Effector CD4-positive, alpha-beta T cell (primary cell): ENCODE measurements at regions not wholly inside any gene's neighbourhood (a gene's known extent, or its start where the extent isn't known, plus 50 kb on each side); places are given as distances from the start of the nearest gene placed in this dataset.

ENCODE experiments used
- DNase-seq: peaks from one replicate; pipeline ENCODE4 v3.0.0-alpha.2; 2020

DNA sequence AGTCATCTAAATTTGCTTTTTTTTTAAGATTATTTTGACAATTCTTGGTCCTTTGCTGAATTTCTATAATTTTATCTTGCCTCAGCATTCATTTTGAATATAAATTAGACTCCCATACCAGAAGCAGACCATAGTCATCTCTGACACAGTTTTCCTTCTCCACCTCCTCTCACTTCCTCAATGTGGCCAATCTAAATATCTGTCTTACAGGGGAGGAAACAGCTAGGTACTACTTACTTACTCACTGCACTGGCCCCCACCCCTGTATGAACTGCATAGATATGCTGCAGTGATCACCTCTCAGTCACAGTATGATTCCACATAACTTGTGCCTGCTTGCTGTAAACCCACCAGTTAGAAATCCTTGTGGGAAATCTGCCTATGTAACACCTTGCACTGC lies 665.6 kb downstream of the FGF9 start:
- no peak for DNase-seq

DNA sequence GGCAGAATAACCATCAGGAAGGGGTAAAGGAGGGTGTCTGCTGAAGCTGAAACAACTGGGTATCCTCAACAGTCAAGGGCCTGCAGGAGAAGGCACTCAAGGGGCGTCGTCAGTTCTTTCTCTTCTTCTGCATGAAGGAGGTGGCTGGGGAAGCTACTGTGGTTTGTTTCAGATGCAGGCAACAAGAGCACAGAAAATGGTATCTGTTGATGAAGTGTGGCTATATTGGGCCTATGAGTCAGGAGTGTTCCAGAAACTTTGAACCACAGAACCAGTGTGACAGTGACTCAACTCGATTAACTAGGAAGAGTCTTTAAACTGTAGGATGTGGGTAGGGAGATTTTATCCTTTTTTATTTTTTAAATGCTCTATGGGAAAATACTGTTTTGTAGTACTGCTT lies 686.3 kb downstream of the FGF9 start:
- DNase-seq, result no peak

DNA sequence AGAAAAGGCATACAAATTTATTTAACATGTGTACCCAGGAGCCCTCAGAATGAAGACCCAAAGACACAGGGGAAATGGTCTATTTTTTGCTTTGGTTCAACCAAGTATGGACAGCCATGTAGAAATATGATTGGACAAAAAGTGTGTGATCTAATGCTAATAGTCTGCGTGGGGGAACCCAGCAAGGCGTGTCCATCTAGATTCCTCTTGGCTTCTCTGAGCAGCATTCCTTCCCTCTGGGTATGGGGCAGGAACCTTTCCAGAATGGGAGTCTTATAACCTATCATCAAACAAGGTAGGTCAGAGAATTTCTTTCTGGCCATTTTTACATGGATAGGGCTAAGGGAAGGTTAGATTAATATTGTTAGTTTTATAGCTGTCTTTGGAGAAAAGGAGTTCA lies 698.2 kb downstream of the FGF9 start:
- no peak for DNase-seq

DNA sequence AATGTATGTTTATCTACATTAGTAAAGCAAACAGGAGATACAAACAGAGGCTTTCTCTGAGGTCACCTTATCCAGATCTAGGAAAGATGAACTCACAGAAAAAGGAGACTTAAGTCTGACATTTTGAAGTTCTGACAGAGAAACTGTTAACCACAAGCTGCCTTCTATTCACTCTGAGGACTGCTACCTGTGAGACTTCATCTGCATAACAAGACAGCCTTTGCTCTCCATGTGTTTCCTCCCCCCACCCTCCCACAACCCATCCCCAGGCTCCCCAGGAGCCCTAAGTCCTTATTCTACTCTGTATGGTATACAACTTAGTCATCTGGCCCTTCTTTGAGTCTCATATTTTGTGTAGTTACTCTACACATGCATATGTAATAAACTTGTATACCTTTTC lies 699.0 kb downstream of the FGF9 start:
- DNase-seq, result no peak

DNA sequence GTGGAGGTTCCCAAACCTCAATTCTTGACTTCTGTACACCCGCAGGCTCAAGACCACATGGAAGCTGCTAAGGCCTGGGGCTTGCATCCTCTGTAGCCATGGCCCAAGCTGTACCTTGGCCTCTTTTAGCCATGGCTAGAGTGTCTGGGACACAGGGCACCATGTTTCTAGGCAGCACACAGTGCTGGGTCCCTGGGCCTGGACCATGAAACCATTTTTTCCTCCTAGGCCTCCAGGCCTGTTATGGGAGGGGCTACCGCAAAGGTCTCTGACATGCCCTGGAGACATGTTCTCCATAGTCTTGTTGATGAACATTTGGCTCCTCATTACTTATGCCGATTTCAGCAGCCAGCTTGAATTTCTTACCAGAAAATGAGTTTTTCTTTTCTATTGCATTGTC lies 701.4 kb downstream of the FGF9 start:
- DNase-seq, result no peak

DNA sequence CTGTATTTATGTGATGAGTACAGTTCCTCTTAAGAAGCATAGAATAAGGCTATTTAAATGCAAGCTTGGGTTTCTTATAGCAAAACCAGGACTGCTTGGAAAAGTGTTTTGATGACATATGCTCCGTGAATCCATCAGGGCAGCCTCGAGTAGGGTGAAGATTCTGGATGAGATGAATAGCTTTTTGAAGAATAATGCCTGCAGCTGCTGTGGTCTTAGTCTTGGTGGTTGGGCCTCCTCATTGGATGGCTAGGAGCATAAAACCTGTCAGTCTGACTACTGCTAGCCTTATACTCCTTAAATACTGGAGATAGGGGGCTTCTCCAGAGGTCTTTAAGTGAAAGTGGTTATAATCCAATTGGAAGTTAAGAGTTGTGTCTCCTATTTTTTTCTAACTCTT lies 704.3 kb downstream of the FGF9 start:
- no peak for DNase-seq

DNA sequence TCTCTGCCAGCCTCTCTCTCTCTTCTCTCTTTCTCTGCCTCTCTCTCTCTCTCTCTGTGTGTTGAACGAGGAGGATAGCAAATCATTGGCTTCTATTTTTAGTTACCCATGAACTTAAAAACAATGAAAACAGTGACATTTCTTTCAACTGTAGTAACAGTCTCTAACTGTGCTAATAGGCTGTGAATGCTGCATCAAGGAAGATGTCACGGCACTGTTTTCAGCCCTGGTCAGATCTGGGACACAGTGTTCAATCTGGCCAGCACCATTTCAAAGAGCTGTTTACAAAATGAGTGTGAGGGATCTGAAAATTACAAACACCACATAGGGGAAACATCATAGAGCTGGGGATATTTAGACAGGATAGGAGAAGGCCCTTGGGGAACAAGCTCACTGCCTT lies 717.0 kb downstream of the FGF9 start:
- no peak for DNase-seq

DNA sequence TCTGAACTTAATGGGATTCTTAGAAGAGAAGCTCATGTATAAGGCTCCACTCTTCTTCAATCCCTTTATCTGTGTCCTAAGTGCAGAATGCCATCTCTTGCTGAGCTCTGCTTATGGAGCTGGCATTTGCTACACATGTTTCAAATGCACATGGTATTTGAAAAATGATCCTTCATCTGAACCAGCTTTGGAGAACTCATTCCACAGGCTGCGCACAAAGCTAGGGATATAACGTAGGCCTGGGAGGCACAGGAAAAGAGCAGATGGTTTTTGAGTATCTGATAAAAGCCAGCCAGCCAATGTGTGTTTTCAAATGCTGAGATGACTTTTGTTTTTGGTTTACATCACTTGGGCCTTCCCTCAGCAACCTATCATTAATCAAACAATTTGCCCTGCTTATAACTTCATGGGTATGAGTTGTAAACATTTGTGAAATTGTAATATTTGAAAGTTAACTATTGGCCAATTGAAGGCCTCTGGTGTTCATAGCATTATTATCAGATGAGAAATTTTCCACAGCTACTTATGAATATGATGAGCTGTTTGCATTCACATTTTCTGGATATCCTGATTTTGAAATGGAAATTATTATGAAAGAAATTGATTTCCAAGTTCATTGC lies 729.0 kb downstream of the FGF9 start:
- no peak for DNase-seq

DNA sequence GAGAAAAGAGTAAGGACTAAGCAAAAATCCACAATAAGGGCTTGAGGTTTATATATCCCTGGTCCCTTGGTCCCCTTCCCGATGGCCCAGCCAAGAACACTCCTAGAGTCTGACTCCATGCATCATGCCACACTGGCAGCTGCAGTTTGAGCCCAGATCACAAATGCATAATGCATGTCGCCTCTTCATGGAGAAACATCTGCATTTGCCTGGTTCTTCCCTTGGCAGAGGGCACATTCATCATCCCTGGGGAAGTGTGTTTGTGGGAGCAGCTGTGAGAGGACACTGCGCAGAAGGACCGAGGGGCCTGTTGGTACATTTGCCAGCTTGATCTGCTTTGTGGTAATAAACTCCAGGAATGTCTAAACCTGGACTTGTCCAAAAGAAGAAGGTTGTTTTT lies 731.8 kb downstream of the FGF9 start:
- no peak for DNase-seq

DNA sequence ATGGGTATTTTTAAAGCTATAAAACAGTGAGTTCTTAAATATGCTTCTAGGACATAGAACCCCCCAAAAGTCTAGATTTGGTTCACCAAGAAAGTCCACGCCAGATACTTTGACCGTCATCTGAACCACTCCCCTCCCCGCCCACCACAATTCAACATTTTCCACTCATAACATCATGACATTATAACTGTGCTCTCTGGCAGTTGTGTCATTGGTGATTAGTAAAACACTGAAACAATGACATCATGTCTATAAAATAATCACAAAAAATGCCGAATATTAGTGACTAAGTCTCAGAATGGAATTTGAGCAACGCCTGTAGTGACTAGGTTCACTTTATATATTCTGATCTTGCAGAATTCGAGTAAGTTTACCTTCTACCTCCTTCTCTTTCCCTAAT lies 732.3 kb downstream of the FGF9 start:
- DNase-seq, result no peak

DNA sequence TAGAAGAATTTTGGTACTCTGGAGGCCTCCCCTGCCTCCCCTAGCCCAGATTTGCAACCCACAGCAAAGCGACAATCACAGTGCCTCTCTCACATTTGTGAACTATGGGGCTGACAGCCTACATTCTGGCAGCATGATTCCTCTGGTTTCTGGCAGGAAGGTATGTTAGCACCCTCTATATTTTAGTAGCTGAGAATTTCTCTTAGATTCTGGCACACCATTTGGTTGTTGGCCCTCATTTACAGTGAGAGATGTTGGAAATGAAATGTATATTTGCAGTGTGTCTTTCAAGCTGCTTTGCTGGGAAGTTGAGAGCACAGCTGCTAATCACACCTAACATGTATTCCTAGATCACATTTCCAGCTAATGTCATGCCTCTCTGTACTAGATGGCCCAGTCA lies 735.0 kb downstream of the FGF9 start:
- no peak for DNase-seq

DNA sequence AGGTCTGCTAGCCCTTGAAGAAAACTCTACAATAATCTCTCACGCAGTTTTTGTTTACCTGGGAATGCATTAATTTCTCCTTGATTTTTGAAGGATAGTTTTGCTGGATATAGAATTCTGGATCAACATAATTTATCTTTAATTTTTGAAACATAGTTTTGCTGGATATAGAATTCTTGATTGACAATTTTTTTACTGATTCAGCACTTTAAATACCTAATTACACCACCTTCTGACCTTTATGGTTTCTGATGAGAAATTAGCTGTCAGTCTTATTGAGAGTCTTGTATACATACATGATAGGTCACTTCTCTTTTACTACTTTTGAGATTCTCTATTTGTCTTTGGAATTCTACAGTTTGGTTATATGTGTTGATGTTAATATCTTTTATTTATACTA lies 741.6 kb downstream of the FGF9 start:
- no peak for DNase-seq

DNA sequence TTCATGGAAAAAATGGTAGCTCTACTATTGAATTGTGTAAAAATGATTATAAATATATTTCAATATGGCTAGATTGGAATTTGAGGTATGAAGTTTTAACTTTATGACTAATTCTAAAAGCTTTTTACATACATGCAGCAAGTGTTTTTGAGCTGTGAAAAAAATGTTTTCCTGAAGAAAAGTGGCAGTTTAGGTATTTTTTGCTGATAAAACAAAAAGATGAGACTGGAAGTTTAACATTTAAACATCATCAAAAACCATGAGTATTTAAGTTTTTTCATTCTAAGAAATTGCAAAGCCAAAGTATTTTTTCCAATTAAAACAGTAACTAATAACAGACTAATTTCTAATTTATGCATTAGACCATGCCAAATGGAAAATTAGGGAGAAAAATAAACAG lies 751.1 kb downstream of the FGF9 start:
- DNase-seq, result no peak

DNA sequence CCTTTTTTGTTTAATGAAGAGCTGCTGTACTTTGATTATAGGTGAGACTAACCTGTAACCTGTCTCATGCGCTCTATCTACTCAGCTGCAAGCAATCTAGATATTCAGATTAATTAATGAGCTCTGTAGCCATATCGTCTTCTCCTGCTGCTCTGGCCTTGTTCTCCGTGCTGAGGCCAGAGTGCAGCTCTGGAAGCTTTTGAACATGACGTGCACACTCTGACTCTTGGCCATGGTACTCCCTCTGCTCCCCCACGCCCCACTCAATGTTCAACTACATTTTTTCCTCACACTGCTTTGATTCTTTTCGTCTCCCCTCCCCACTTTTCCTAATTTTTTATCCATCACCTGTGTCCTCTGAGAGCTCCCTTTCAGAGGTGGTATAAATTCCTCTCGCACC lies 751.8 kb downstream of the FGF9 start:
- DNase-seq, result no peak

DNA sequence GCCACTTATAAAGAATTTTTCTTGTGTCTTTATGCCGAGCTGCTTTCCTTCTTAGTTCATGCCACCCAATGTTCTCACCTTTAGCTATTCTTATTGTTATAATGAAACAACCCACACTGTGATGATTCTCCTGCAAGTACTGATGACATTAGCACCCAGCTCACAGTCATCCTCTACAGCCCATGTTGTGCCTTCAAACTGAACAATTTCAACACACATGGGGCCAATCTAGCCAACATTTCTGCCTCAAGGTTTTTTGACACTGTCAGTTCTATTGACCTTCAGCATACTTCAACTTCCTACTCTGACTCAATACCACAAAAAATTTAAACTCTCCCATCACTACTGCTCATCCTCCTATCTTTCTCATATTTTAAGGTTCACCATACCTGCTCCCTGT lies 752.4 kb downstream of the FGF9 start:
- no peak for DNase-seq

DNA sequence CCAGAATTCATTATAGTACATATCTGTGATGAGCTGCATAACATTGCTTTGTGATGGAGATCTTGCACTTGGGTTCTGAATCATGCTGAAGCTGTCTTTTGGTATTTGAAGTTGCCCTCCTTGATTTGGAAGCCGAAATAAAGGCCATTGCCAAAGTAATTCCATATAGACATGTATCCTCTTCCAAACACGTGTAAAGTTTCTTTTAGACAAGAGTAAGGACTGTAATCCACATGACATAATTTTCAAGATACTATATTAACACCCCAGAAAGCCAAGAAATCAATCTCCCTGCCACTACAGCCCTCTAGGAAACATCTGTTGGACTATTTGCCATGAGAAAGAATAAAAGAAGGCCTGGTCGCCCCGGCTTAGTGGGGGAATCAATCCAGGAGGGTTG lies 754.2 kb downstream of the FGF9 start:
- DNase-seq, result no peak

DNA sequence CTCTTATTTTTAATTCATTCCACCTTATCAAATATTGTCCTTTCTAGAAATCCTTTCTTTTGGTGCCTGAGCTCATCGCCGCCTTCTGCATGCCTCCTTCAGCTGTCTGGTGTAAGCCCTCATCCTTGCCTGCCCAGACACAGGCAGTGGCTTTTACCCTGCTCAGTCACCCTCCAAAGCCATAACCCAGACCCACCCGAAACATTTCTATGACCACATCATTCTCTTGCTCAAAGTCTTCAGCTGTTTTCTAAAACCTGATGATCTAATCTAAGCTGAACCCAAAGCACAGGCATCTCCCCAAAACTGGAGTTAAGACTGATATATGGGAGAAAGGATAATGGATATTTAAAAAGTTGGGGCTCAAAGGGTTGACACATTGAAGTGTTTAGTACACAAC lies 753.7 kb upstream of the SGCG start:
- no peak for DNase-seq

DNA sequence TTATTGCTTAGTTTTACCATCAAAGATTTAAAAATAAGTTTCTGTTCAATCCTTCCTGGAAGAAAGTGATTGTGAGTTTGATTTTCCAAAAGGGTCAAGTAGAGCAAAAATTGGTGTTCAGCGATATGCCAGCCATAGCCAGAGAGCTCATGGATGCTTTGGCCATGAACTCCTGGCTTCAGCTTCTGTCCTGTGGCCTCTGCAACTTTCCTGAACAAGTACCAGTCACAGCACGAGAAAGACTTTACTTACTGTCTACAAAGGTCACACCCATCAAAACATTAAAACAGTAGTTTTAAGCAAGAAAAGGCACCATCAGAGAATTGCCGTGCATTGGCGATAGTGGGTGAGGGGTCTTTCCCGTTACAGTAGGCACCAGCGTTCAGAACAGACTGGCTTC lies 753.0 kb upstream of the SGCG start:
- DNase-seq, result no peak

DNA sequence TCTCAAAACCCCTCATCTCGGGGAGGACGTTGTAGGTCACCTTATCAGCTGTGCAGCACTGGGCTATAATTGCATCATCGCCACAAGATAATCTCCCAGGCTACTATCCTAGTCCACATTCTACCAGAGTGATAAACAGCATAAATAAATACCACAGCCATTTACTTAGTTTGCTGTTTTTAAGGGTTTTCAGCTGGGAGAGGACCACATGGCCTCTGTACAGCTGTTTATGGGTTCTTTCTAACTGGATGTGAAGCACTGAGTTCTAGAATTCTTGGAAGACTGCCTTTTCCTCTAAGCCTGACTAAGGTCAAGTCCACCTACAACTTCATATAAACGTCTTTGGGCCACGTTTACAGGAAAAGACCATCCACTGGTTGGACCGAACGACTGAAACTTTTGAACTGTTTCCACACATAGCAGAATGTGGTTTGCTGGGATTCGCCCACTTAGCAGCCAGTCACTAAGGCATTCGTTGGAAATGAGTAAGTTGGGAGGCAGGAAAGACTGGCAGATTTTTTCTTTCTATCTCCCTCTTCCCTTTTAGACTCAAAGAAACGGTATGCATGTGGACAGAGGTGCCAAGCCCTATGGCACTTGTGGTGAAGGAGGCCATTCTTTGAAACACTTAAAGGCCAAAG lies 752.5 kb upstream of the SGCG start:
- no peak for DNase-seq

DNA sequence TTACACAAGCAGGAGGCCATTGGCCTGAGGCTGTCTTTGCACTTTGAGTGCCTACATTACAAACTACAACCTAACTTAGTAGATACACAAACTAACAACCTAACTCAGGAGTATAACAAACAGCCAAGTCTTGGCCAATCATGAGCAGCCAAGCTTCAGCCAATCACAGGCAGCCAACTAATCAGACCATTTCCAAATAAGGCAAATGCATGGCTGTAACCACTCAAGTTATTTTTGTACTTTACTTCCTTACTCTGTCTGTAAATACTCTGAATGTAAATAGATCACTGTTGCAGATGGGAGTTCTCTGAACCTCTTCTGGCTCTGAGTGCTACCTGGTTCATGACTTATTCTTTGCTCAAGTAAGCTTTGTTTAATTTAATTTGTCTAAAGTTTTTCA lies 748.1 kb upstream of the SGCG start:
- DNase-seq, result no peak

DNA sequence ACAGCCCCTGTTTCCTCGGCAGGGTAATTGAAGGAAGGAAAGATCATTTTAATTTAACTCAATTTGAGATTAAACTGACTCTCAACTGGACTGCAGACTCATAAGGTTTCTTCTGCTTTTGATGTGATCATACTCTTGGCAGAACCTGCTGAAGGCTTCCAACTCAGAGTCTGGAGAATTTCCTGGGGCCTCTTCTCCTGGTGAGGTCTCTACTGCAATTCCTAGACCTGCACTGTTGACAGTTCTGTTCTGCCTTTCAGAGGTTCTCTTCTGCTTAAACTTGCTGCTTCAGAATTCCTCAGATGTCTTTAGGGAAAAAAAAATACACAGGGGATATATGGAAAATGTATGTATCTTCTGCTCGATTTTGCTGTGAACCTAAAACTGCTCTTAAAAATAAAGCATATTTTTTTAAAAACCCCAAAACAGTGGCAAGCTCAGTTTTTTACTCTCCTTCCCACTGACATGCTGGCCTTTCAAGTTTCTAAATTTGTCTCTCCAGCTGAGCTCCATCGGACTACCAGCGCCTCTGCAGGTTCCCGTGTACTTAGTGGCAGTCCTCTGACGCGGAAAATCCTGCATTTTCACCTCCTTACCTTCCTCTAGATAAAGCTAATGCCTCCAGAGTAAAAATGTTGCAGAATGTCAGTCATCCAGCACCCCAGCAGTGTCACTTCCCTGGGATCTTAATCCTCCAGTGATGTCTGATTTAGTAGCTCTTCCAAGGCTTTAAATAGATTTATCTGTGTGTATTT lies 733.5 kb upstream of the SGCG start:
- DNase-seq, result no peak

DNA sequence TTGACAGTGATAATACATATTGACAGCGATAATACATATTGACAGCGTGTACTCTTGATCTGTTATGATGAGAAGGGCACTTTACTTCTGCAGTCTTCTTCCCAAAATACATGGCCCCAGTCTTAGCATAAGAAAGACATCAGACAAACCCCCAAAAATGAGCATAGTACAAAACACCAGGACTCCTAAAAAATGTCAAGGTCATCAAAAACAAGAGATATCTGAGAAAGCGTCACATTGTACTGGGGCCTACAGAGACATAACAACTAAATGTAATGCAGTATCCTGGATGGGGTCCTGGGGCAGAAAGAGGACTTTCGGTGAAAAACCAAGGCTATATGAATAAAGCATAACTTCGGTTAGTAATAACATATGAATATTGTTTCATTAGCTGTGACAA lies 731.5 kb upstream of the SGCG start:
- no peak for DNase-seq

DNA sequence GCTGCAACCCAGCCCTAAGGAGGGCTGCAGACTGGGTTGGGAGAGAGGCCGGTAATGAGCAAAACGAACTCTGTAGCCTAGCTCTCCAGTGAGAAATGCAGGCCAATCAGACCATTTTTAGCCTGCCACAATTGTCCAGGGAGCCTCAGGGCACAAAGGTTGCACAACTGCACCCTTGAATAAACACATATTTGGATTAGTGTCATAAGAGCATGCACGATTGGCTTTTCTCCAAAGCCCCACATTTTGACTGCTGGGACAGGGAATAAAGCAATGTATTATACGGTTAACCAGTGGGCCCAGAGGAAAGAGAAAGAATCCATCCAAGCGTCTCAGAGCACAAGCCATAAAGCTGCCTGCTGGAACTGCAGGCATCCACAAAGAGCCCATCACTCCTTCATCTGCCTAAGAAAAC lies 729.4 kb upstream of the SGCG start:
- DNase-seq, result no peak

DNA sequence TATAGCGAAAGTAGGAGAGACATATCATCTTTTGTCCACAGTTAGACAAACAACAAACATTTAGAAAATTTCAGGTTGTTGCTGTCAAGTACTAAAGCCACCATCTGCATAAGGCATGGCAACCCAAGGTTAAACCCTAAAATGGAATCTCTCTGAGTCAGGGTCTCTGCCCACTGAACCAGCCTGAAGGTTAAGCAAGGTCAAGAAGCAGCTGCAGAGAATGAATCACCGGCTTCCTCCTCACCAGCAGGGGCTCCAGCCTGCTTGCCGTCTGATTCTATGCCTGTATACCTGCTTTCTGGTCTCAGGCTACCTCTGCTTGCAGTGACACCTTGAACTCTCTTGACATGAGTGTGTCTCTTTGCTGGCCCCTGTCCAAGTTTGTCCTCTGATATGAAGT lies 726.2 kb upstream of the SGCG start:
- DNase-seq, result no peak

DNA sequence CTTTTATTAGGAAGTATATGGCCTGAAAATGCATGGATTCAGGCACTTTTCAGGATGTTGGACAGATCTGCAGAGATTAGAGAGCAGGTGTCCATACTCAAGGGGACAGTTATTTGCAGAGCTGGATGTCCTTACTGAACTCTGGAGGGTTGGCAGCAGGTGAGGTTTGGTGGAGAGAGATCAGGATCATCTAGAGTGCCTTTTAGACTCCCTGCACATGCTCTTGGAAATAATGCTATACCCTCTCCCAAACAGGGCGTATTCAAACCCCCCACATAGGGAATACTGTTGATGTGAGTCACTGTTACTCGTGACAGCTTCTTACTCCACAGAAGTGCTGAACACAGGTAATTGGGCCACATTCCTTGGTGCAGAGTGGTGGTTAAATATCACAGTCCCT lies 725.7 kb upstream of the SGCG start:
- no peak for DNase-seq
